Forelimb muscle (tissue), 1 donor: ENCODE measurements at regions not wholly inside any gene's neighbourhood (a gene's known extent, or its start where the extent isn't known, plus 50 kb on each side); places are given as distances from the start of the nearest gene placed in this dataset.

Experiments used
- DNase-seq: peaks from one replicate; pipeline ENCODE4 v3.0.0-alpha.2; 2013; ENCODE audit warnings: low read depth

- no peak for DNase-seq
These were observed 79.1 kb downstream of the INHBB start for GRCh38 chr2:120425014-120425413.

- DNase-seq = no peak
These were observed 82.8 kb downstream of the INHBB start for GRCh38 chr2:120428748-120429147.

GRCh38 chr2:120429586-120430500 lies 83.9 kb downstream of the INHBB start:
- DNase-seq = no peak

- DNase-seq = no peak
These were observed 84.5 kb downstream of the INHBB start for GRCh38 chr2:120430501-120430830.

GRCh38 chr2:120430957-120431356 lies 85.0 kb downstream of the INHBB start:
- no peak for DNase-seq

GRCh38 chr2:120431386-120432292 lies 85.7 kb downstream of the INHBB start:
- no peak for DNase-seq

GRCh38 chr2:120432293-120432975 lies 86.5 kb downstream of the INHBB start:
- DNase-seq = no peak

- no peak for DNase-seq
These were observed 87.3 kb downstream of the INHBB start for GRCh38 chr2:120432976-120433815.

- no peak for DNase-seq
These were observed 87.9 kb downstream of the INHBB start for GRCh38 chr2:120433816-120434290.

GRCh38 chr2:120434492-120435308 lies 88.8 kb downstream of the INHBB start:
- peak; percentile 24 for DNase-seq

GRCh38 chr2:120435671-120436459 lies 89.9 kb downstream of the INHBB start:
- no peak for DNase-seq

GRCh38 chr2:120436460-120436739 lies 90.5 kb downstream of the INHBB start:
- no peak for DNase-seq

GRCh38 chr2:120436885-120437603 lies 91.1 kb downstream of the INHBB start:
- DNase-seq = no peak

- no peak for DNase-seq
These were observed 91.7 kb downstream of the INHBB start for GRCh38 chr2:120437604-120438000.

- no peak for DNase-seq
These were observed 92.5 kb downstream of the INHBB start for GRCh38 chr2:120438301-120439066.

GRCh38 chr2:120439067-120439368 lies 93.1 kb downstream of the INHBB start:
- DNase-seq = no peak

- no peak for DNase-seq
These were observed 93.9 kb downstream of the INHBB start for GRCh38 chr2:120439637-120440384.
